Hepatocyte (in vitro differentiated cells): ENCODE measurements at regions not wholly inside any gene's neighbourhood (a gene's known extent, or its start where the extent isn't known, plus 50 kb on each side); places are given as distances from the start of the nearest gene placed in this dataset.

Experiments used
- DNase-seq: peaks from one replicate; pipeline ENCODE4 v3.0.0-alpha.2; 2016; ENCODE audit warnings: low spot score
- H2AFZ ChIP-seq: fragments of 200-600 bp; sonication (generic); 2 replicates; pipeline ENCODE4 v1.6.0; 2016; ENCODE audit warnings: antibody characterized with exemption, mild to moderate bottlenecking
- H3K27ac ChIP-seq: fragments of 200-600 bp; sonication (generic); 2 replicates; pipeline ENCODE4 v1.5.1; 2016; ENCODE audit warnings: mild to moderate bottlenecking
- H3K27me3 ChIP-seq: fragments of 200-600 bp; sonication (generic); 2 replicates; pipeline ENCODE4 v1.6.1; 2016
- H3K36me3 ChIP-seq: fragments of 200-600 bp; sonication (generic); replicated peaks from 2 replicates; pipeline ENCODE4 v1.5.1; 2016; ENCODE audit warnings: low read depth; ENCODE audit not compliant: insufficient read depth
- H3K4me1 ChIP-seq: fragments of 200-600 bp; sonication (generic); 2 replicates; pipeline ENCODE4 v1.5.1; 2016; ENCODE audit warnings: mild to moderate bottlenecking, moderate library complexity; ENCODE audit not compliant: insufficient read depth
- H3K4me2 ChIP-seq: fragments of 200-600 bp; sonication (generic); 2 replicates; pipeline ENCODE4 v1.6.0; 2016
- H3K4me3 ChIP-seq: fragments of 200-600 bp; sonication (generic); 2 replicates; pipeline ENCODE4 v1.5.1; 2016; ENCODE audit warnings: mild to moderate bottlenecking
- H3K79me2 ChIP-seq: fragments of 200-600 bp; sonication (generic); 2 replicates; pipeline ENCODE4 v1.6.0; 2017; ENCODE audit warnings: mild to moderate bottlenecking
- H3K9me2 ChIP-seq: fragments of 200-600 bp; sonication (generic); replicated peaks from 2 replicates; pipeline ENCODE4 v1.6.0; 2017; ENCODE audit warnings: mild to moderate bottlenecking; ENCODE audit not compliant: insufficient read depth
- H3K9me3 ChIP-seq: fragments of 200-600 bp; sonication (generic); 2 replicates; pipeline ENCODE4 v1.5.1; 2016; ENCODE audit warnings: low read depth, mild to moderate bottlenecking
- H4K20me1 ChIP-seq: fragments of 200-600 bp; sonication (generic); 2 replicates; pipeline ENCODE4 v1.6.0; 2016; ENCODE audit warnings: mild to moderate bottlenecking; ENCODE audit not compliant: insufficient read depth, poor library complexity, severe bottlenecking
- EZH2 ChIP-seq: fragments of 200-600 bp; sonication (generic); IDR thresholded peaks from 2 replicates; pipeline ENCODE4 v1.6.1; 2016; ENCODE audit warnings: antibody characterized with exemption, mild to moderate bottlenecking, borderline replicate concordance
- EZH2phosphoT487 ChIP-seq: fragments of 200-600 bp; sonication (generic); IDR thresholded peaks from one replicate; pipeline ENCODE4 v1.6.1; 2018; ENCODE audit warnings: antibody characterized with exemption, mild to moderate bottlenecking, low read depth, moderate library complexity; ENCODE audit not compliant: unreplicated experiment, severe bottlenecking
- WGBS: methylation state at CpG from one replicate; pipeline ENCODE4 v1.1.6; 2016; ENCODE audit warnings: low lambda C conversion rate; ENCODE audit errors: missing lambda C conversion rate; 5-methylcytosine and 5-hydroxymethylcytosine counted together
- TF ChIP-seq, protein P1 (sequence below): fragments of 200-600 bp; sonication (generic); IDR thresholded peaks from 2 replicates; pipeline ENCODE4 v1.5.1; 2016; ENCODE audit warnings: antibody characterized with exemption, mild to moderate bottlenecking; ENCODE audit not compliant: poor library complexity

GRCh38 chr6:50978380-50979170 lies 159.9 kb downstream of the TFAP2B start:
- H3K9me2 ChIP-seq: no peaks in the 10 kb centered on the region
- no peak overlapping the region for H3K4me2 ChIP-seq
- WGBS: 73% methylated on average over 4 of the region's 4 CpGs
- no peaks in the 10 kb centered on the region for H3K79me2 ChIP-seq
- H3K36me3 ChIP-seq: no peaks in the 10 kb centered on the region
- DNase-seq: no peak
- no peaks in the 10 kb centered on the region for H4K20me1 ChIP-seq
- H3K27me3 ChIP-seq: peaks cover 4% of the 10 kb centered on the region
- no peak overlapping the region for H3K4me3 ChIP-seq
- no peak overlapping the region for H3K27ac ChIP-seq
- no peak overlapping the region for H2AFZ ChIP-seq
- H3K9me3 ChIP-seq: no peaks in the 10 kb centered on the region
- TF ChIP-seq, protein P1, sequence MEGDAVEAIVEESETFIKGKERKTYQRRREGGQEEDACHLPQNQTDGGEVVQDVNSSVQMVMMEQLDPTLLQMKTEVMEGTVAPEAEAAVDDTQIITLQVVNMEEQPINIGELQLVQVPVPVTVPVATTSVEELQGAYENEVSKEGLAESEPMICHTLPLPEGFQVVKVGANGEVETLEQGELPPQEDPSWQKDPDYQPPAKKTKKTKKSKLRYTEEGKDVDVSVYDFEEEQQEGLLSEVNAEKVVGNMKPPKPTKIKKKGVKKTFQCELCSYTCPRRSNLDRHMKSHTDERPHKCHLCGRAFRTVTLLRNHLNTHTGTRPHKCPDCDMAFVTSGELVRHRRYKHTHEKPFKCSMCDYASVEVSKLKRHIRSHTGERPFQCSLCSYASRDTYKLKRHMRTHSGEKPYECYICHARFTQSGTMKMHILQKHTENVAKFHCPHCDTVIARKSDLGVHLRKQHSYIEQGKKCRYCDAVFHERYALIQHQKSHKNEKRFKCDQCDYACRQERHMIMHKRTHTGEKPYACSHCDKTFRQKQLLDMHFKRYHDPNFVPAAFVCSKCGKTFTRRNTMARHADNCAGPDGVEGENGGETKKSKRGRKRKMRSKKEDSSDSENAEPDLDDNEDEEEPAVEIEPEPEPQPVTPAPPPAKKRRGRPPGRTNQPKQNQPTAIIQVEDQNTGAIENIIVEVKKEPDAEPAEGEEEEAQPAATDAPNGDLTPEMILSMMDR: no peak
- TF ChIP-seq EZH2phosphoT487 (no peak), EZH2 (no peak)
- H3K4me1 ChIP-seq: no peaks in the 10 kb centered on the region

- Histone ChIP-seq H3K9me2 (no peaks in the 10 kb centered on the region), H4K20me1 (no peaks in the 10 kb centered on the region)
- 45% methylated on average over 2 of the region's 2 CpGs for WGBS
Observed at GRCh38 chr6:50979171-50979525, 160.5 kb downstream of the TFAP2B start.

DNA sequence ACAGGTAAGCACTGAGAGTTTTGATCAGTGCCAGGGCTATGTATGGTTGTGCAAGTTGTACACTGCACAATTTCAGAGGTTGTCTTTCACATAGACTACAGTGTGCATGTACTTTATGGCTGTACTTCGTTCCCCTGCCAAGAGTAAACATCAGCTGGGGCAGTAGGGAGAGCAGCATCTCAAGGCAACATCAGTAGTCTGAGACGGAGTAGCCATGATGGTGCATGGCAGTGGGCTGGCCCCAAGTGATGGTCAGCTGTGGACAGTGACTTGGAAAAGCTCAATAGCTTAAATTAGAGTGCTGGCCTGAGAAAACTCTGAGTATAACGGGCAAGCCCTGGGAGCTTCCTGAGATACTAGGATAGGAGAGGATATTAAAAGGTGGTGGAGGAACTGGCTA lies 165.5 kb downstream of the TFAP2B start:
- no peaks in the 10 kb centered on the region for H3K27me3 ChIP-seq
- no peak for DNase-seq
- H4K20me1 ChIP-seq: no peaks in the 10 kb centered on the region
- no peaks in the 10 kb centered on the region for H3K9me2 ChIP-seq
- H3K9me3 ChIP-seq: no peaks in the 10 kb centered on the region
- no peak overlapping the region for H2AFZ ChIP-seq
- no peaks in the 10 kb centered on the region for H3K36me3 ChIP-seq
- no peak overlapping the region for H3K4me3 ChIP-seq
- WGBS: 72% methylated on average over 3 of the region's 3 CpGs
- H3K27ac ChIP-seq: no peak overlapping the region
- no peaks in the 10 kb centered on the region for H3K79me2 ChIP-seq
- H3K4me1 ChIP-seq: no peaks in the 10 kb centered on the region
- no peak overlapping the region for H3K4me2 ChIP-seq
- TF ChIP-seq EZH2phosphoT487 (no peak), EZH2 (no peak)
- TF ChIP-seq, protein P1: no peak

More at GRCh38 chr6:50979171-50979525, 160.5 kb downstream of the TFAP2B start:
- Histone ChIP-seq H2AFZ (no peak overlapping the region), H3K4me1 (no peaks in the 10 kb centered on the region), H3K27me3 (peaks cover 4% of the 10 kb centered on the region), H3K4me3 (no peak overlapping the region), H3K79me2 (no peaks in the 10 kb centered on the region), H3K9me3 (no peaks in the 10 kb centered on the region), H3K36me3 (no peaks in the 10 kb centered on the region), H3K27ac (no peak overlapping the region), H3K4me2 (no peak overlapping the region)
- DNase-seq: no peak
- TF ChIP-seq EZH2 (no peak), EZH2phosphoT487 (no peak)
- TF ChIP-seq, protein P1: no peak
